HG03103 (cell line): ENCODE measurements at regions not wholly inside any gene's neighbourhood (a gene's known extent, or its start where the extent isn't known, plus 50 kb on each side); places are given as distances from the start of the nearest gene placed in this dataset.

Experiments used
- ATAC-seq: cut with Tn5 transposase; IDR thresholded peaks from one replicate; pipeline ENCODE4 v1.9.1; 2021; ENCODE audit warnings: low read depth; ENCODE audit not compliant: unreplicated experiment

GRCh38 chr18:67634631-67635338 lies 118.3 kb upstream of the DSEL start:
- no peak for ATAC-seq

GRCh38 chr18:67633939-67634338 lies 117.4 kb upstream of the DSEL start:
- ATAC-seq = no peak

GRCh38 chr18:67621906-67622305 lies 105.4 kb upstream of the DSEL start:
- no peak for ATAC-seq

- ATAC-seq = no peak
Measured at GRCh38 chr18:67621049-67621713, 104.7 kb upstream of the DSEL start.

GRCh38 chr18:67618061-67618460 lies 101.5 kb upstream of the DSEL start:
- ATAC-seq = no peak

- no peak for ATAC-seq
Measured at GRCh38 chr18:67615876-67616275, 99.4 kb upstream of the DSEL start.

- ATAC-seq = no peak
Measured at GRCh38 chr18:67613731-67614130, 97.2 kb upstream of the DSEL start.

- ATAC-seq = no peak
Measured at GRCh38 chr18:67612281-67612680, 95.8 kb upstream of the DSEL start.

GRCh38 chr18:67608615-67609273 lies 92.2 kb upstream of the DSEL start:
- no peak for ATAC-seq

- ATAC-seq = no peak
Measured at GRCh38 chr18:67608191-67608590, 91.7 kb upstream of the DSEL start.

GRCh38 chr18:67600181-67601180 lies 84.0 kb upstream of the DSEL start:
- no peak for ATAC-seq

- no peak for ATAC-seq
Measured at GRCh38 chr18:67599277-67599676, 82.8 kb upstream of the DSEL start.

GRCh38 chr18:67597759-67598158 lies 81.2 kb upstream of the DSEL start:
- no peak for ATAC-seq

- ATAC-seq = no peak
Measured at GRCh38 chr18:67596003-67596402, 79.5 kb upstream of the DSEL start.

GRCh38 chr18:67590571-67591141 lies 74.1 kb upstream of the DSEL start:
- no peak for ATAC-seq

GRCh38 chr18:67589325-67589724 lies 72.8 kb upstream of the DSEL start:
- no peak for ATAC-seq

GRCh38 chr18:67586101-67586500 lies 69.6 kb upstream of the DSEL start:
- ATAC-seq = no peak

- ATAC-seq = no peak
Measured at GRCh38 chr18:67583621-67584020, 67.1 kb upstream of the DSEL start.

GRCh38 chr18:67582488-67582887 lies 66.0 kb upstream of the DSEL start:
- no peak for ATAC-seq

GRCh38 chr18:67581178-67581577 lies 64.7 kb upstream of the DSEL start:
- no peak for ATAC-seq
